Vagina (tissue), 2 donors: ENCODE measurements at regions not wholly inside any gene's neighbourhood (a gene's known extent, or its start where the extent isn't known, plus 50 kb on each side); places are given as distances from the start of the nearest gene placed in this dataset.

Source experiments
- POLR2A ChIP-seq, 2 donors: fragments of 450-650 bp; IDR thresholded peaks; one replicate each; pipeline ENCODE4 v1.6.1; 2017; ENCODE audit warnings: antibody characterized with exemption in 2 of 2, mild to moderate bottlenecking in 2 of 2, moderate library complexity in 2 of 2
- POLR2AphosphoS5 ChIP-seq, 2 donors: sonication (generic); formaldehyde crosslinking; IDR thresholded peaks; one replicate each; pipeline ENCODE4 v1.9.0; 2017; ENCODE audit warnings: antibody characterized with exemption in 2 of 2, mild to moderate bottlenecking in 2 of 2, low read depth in 1 of 2; ENCODE audit not compliant: insufficient read depth in 1 of 2
- TF ChIP-seq, protein P1 (sequence below), 3 experiments: fragments of 450-650 bp in 2 of 3; fragments of 200-600 bp in 1 of 3; sonication (generic) in 1 of 3; IDR thresholded peaks; one replicate each; pipeline ENCODE4 v1.5.1; 2017 to 2019; ENCODE audit warnings: antibody characterized with exemption in 3 of 3, mild to moderate bottlenecking in 2 of 3, moderate library complexity in 2 of 3

GRCh38 chr12:58648176-58648575 is 272.1 kb downstream of the LRIG3 start:
- TF ChIP-seq, protein P1, sequence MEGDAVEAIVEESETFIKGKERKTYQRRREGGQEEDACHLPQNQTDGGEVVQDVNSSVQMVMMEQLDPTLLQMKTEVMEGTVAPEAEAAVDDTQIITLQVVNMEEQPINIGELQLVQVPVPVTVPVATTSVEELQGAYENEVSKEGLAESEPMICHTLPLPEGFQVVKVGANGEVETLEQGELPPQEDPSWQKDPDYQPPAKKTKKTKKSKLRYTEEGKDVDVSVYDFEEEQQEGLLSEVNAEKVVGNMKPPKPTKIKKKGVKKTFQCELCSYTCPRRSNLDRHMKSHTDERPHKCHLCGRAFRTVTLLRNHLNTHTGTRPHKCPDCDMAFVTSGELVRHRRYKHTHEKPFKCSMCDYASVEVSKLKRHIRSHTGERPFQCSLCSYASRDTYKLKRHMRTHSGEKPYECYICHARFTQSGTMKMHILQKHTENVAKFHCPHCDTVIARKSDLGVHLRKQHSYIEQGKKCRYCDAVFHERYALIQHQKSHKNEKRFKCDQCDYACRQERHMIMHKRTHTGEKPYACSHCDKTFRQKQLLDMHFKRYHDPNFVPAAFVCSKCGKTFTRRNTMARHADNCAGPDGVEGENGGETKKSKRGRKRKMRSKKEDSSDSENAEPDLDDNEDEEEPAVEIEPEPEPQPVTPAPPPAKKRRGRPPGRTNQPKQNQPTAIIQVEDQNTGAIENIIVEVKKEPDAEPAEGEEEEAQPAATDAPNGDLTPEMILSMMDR (IDR thresholded peaks at IDR 0.05) = no peak
- no peak for TF ChIP-seq POLR2A (IDR thresholded peaks at IDR 0.05)
- TF ChIP-seq POLR2AphosphoS5 (IDR thresholded peaks at IDR 0.05; ENCODE audit: insufficient read depth in 1 of 2, low read depth in 1 of 2) = no peak
